GM21528 (cell line): ENCODE measurements at regions not wholly inside any gene's neighbourhood (a gene's known extent, or its start where the extent isn't known, plus 50 kb on each side); places are given as distances from the start of the nearest gene placed in this dataset.
"Not testable (repeated sequence)": the region's sequence is repeated elsewhere in the genome, so short reads cannot be mapped to it uniquely, and the experiment has no call there.

Source experiments
- ATAC-seq: cut with Tn5 transposase; IDR thresholded peaks from one replicate; pipeline ENCODE4 v1.9.1; 2021; ENCODE audit warnings: mild to moderate bottlenecking, moderate library complexity; ENCODE audit not compliant: unreplicated experiment, low FRiP score

- ATAC-seq = no peak
These were observed 359.7 kb upstream of the ROPN1 start for GRCh38 chr3:124351430-124352148.

- ATAC-seq = no peak
These were observed 360.2 kb upstream of the ROPN1 start for GRCh38 chr3:124352149-124352539.

- ATAC-seq = no peak
These were observed 361.8 kb upstream of the ROPN1 start for GRCh38 chr3:124353691-124354090.

GRCh38 chr3:124354150-124354549 is 362.2 kb upstream of the ROPN1 start:
- no peak for ATAC-seq

GRCh38 chr3:124358156-124358555 is 366.2 kb upstream of the ROPN1 start:
- no peak for ATAC-seq

GRCh38 chr3:124360155-124360554 is 368.2 kb upstream of the ROPN1 start:
- ATAC-seq = no peak

- no peak for ATAC-seq
These were observed 368.6 kb upstream of the ROPN1 start for GRCh38 chr3:124360563-124360962.

GRCh38 chr3:124361566-124361965 is 368.7 kb upstream of the UMPS start:
- no peak for ATAC-seq

- ATAC-seq = no peak
These were observed 367.8 kb upstream of the UMPS start for GRCh38 chr3:124362455-124362854.

GRCh38 chr3:124363476-124363875 is 366.8 kb upstream of the UMPS start:
- no peak for ATAC-seq

GRCh38 chr3:124364317-124365020 is 365.8 kb upstream of the UMPS start:
- ATAC-seq = no peak

GRCh38 chr3:124366655-124367054 is 363.6 kb upstream of the UMPS start:
- ATAC-seq = not testable (repeated sequence)

- ATAC-seq = no peak
These were observed 357.5 kb upstream of the UMPS start for GRCh38 chr3:124372775-124373174.

- ATAC-seq = no peak
These were observed 356.7 kb upstream of the UMPS start for GRCh38 chr3:124373524-124373923.

GRCh38 chr3:124374583-124374982 is 355.7 kb upstream of the UMPS start:
- no peak for ATAC-seq

GRCh38 chr3:124381575-124382333 is 348.5 kb upstream of the UMPS start:
- ATAC-seq = no peak

- ATAC-seq = no peak
These were observed 347.2 kb upstream of the UMPS start for GRCh38 chr3:124383051-124383450.

GRCh38 chr3:124383846-124384466 is 346.3 kb upstream of the UMPS start:
- ATAC-seq = no peak

- ATAC-seq = no peak
These were observed 345.7 kb upstream of the UMPS start for GRCh38 chr3:124384527-124384926.

- no peak for ATAC-seq
These were observed 344.3 kb upstream of the UMPS start for GRCh38 chr3:124385996-124386395.

GRCh38 chr3:124386996-124387595 is 343.2 kb upstream of the UMPS start:
- ATAC-seq = no peak
